C4-2B (cell line): ENCODE measurements at regions not wholly inside any gene's neighbourhood (a gene's known extent, or its start where the extent isn't known, plus 50 kb on each side); places are given as distances from the start of the nearest gene placed in this dataset.
"Not testable (repeated sequence)": the region's sequence is repeated elsewhere in the genome, so short reads cannot be mapped to it uniquely, and the experiment has no call there.

Experiments used
- ZFX ChIP-seq: fragments of 450-650 bp; IDR thresholded peaks from 2 replicates; pipeline ENCODE4 v1.6.1; 2017
- TF ChIP-seq, protein P1 (sequence below): fragments of 450-650 bp; conservative IDR thresholded peaks from 2 replicates; pipeline ENCODE4 v1.5.1; 2017; ENCODE audit warnings: mild to moderate bottlenecking

DNA sequence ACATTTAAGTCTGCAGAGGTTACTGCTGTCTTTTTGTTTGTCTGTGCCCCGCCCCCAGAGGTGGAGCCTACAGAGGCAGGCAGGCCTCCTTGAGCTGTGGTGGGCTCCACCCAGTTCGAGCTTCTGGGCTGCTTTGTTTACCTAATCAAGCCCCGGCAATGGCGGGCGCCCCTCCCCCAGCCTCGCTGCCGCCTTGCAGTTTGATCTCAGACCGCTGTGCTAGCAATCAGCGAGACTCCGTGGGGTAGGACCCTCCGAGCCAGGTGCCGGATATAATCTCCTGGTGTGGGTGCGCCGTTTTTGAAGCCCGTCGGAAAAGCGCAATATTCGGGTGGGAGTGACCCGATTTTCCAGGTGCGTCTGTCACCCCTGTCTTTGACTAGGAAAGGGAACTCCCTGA lies 102.4 kb upstream of the GMNC start:
- TF ChIP-seq, protein P1, sequence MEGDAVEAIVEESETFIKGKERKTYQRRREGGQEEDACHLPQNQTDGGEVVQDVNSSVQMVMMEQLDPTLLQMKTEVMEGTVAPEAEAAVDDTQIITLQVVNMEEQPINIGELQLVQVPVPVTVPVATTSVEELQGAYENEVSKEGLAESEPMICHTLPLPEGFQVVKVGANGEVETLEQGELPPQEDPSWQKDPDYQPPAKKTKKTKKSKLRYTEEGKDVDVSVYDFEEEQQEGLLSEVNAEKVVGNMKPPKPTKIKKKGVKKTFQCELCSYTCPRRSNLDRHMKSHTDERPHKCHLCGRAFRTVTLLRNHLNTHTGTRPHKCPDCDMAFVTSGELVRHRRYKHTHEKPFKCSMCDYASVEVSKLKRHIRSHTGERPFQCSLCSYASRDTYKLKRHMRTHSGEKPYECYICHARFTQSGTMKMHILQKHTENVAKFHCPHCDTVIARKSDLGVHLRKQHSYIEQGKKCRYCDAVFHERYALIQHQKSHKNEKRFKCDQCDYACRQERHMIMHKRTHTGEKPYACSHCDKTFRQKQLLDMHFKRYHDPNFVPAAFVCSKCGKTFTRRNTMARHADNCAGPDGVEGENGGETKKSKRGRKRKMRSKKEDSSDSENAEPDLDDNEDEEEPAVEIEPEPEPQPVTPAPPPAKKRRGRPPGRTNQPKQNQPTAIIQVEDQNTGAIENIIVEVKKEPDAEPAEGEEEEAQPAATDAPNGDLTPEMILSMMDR: not testable (repeated sequence)
- not testable (repeated sequence) for TF ChIP-seq ZFX
